ENCODE measurements at regions not wholly inside any gene's neighbourhood (a gene's known extent, or its start where the extent isn't known, plus 50 kb on each side); places are given as distances from the start of the nearest gene placed in this dataset.
"Not testable (repeated sequence)": the region's sequence is repeated elsewhere in the genome, so short reads cannot be mapped to it uniquely, and the experiment has no call there.

- ATAC-seq = no peak
Measured at GRCh38 chr11:101835506-101836063, 79.2 kb upstream of the CEP126 start.

GRCh38 chr11:101830475-101830874 lies 84.3 kb upstream of the CEP126 start:
- not testable (repeated sequence) for ATAC-seq

More at GRCh38 chr11:101835506-101836063, 79.2 kb upstream of the CEP126 start:
- DNase-seq (ENCODE audit: low spot score) = no peak

GRCh38 chr11:101825531-101825930 lies 89.3 kb upstream of the CEP126 start:
- DNase-seq (ENCODE audit: low spot score) (no peak), ATAC-seq (no peak)

More at GRCh38 chr11:101830475-101830874, 84.3 kb upstream of the CEP126 start:
- not testable (repeated sequence) for DNase-seq (ENCODE audit: low spot score)

- DNase-seq (ENCODE audit: low spot score) (no peak), ATAC-seq (no peak)
Measured at GRCh38 chr11:101817581-101817980, 97.2 kb upstream of the CEP126 start.

GRCh38 chr11:101816613-101817012 lies 98.2 kb upstream of the CEP126 start:
- DNase-seq (ENCODE audit: low spot score) = no peak
- no peak for ATAC-seq

- ATAC-seq = no peak
- DNase-seq (ENCODE audit: low spot score) = no peak
Measured at GRCh38 chr11:101812546-101812945, 102.3 kb upstream of the CEP126 start.

GRCh38 chr11:101810546-101810945 lies 104.3 kb upstream of the CEP126 start:
- ATAC-seq = no peak
- no peak for DNase-seq (ENCODE audit: low spot score)

- DNase-seq (ENCODE audit: low spot score) = no peak
- ATAC-seq = no peak
Measured at GRCh38 chr11:101807531-101807930, 107.3 kb upstream of the CEP126 start.

GRCh38 chr11:101803651-101804050 lies 111.2 kb upstream of the CEP126 start:
- no peak for ATAC-seq
- DNase-seq (ENCODE audit: low spot score) = no peak

GRCh38 chr11:101797335-101797734 lies 117.5 kb upstream of the CEP126 start:
- DNase-seq (ENCODE audit: low spot score) (no peak), ATAC-seq (no peak)

GRCh38 chr11:101792814-101793213 lies 122.0 kb upstream of the CEP126 start:
- no peak for DNase-seq (ENCODE audit: low spot score)
- no peak for ATAC-seq

GRCh38 chr11:101786916-101787315 lies 127.9 kb upstream of the CEP126 start:
- DNase-seq (ENCODE audit: low spot score) (no peak), ATAC-seq (no peak)

- ATAC-seq = no peak
Measured at GRCh38 chr11:101786421-101786820, 128.4 kb upstream of the CEP126 start.

GRCh38 chr11:101779167-101779566 lies 135.6 kb upstream of the CEP126 start:
- not testable (repeated sequence) for DNase-seq (ENCODE audit: low spot score); ATAC-seq

More at GRCh38 chr11:101786421-101786820, 128.4 kb upstream of the CEP126 start:
- no peak for DNase-seq (ENCODE audit: low spot score)

- DNase-seq (ENCODE audit: low spot score) (no peak), ATAC-seq (no peak)
Measured at GRCh38 chr11:101777476-101777875, 137.3 kb upstream of the CEP126 start.

GRCh38 chr11:101775033-101775432 lies 139.8 kb upstream of the CEP126 start:
- DNase-seq (ENCODE audit: low spot score) (no peak), ATAC-seq (no peak)

GRCh38 chr11:101770648-101771047 lies 144.2 kb upstream of the CEP126 start:
- no peak for ATAC-seq

GRCh38 chr11:101765932-101766331 lies 148.9 kb upstream of the CEP126 start:
- no peak for ATAC-seq
- no peak for DNase-seq (ENCODE audit: low spot score)

More at GRCh38 chr11:101770648-101771047, 144.2 kb upstream of the CEP126 start:
- DNase-seq (ENCODE audit: low spot score) = no peak

- DNase-seq (ENCODE audit: low spot score) (no peak), ATAC-seq (peak; percentile 42)
Measured at GRCh38 chr11:101759771-101760450, 154.9 kb upstream of the CEP126 start.

GRCh38 chr11:101757741-101758140 lies 157.1 kb upstream of the CEP126 start:
- no peak for ATAC-seq
- DNase-seq (ENCODE audit: low spot score) = no peak

- ATAC-seq = no peak
Measured at GRCh38 chr11:101748572-101749344, 165.0 kb upstream of the TRPC6 start.

GRCh38 chr11:101745756-101746155 lies 161.9 kb upstream of the TRPC6 start:
- no peak for DNase-seq (ENCODE audit: low spot score)
- no peak for ATAC-seq

More at GRCh38 chr11:101748572-101749344, 165.0 kb upstream of the TRPC6 start:
- no peak for DNase-seq (ENCODE audit: low spot score)

All from left lobe of liver (tissue), 2 donors.